ENCODE measurements at regions not wholly inside any gene's neighbourhood (a gene's known extent, or its start where the extent isn't known, plus 50 kb on each side); places are given as distances from the start of the nearest gene placed in this dataset.
"Not testable (repeated sequence)": the region's sequence is repeated elsewhere in the genome, so short reads cannot be mapped to it uniquely, and the experiment has no call there.

DNA sequence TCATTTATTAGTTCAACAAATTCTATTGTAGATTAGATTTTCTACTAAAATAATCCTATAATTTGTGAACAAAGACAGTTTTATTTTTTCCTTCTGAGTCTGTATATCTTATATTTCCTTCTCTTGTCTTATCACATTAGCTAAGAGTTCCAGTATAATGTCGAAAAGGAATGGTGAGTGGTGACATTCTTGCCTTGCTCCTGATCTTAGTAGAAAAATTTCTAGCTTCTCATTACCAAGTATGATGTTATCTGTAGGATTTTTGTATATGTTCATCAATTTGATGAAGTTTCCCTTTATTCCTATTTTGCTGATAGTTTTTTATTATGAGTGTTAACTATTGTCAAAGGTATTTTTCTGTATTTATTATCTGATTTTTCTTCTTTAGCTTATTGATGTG lies 756.6 kb upstream of the BCHE start:
- Histone ChIP-seq H4K20me1 (ENCODE audit: control insufficient read depth, insufficient read depth, low read depth, low read length) (no peaks in the 10 kb centered on the region), H3F3A (ENCODE audit: control insufficient read depth, insufficient read depth) (no peaks in the 10 kb centered on the region), H3K9me3 (ENCODE audit: control insufficient read depth, insufficient read depth, low read length) (no peaks in the 10 kb centered on the region), H3K4me3 (ENCODE audit: low read length) (no peak overlapping the region), H3K36me3 (ENCODE audit: control insufficient read depth, low read length) (no peaks in the 10 kb centered on the region), H3K4me1 (ENCODE audit: control insufficient read depth, low read length) (no peaks in the 10 kb centered on the region), H3K4me2 (ENCODE audit: low read length) (no peak overlapping the region), H3K79me2 (ENCODE audit: control insufficient read depth, low read length) (no peaks in the 10 kb centered on the region), H3K9me2 (replicated peaks; ENCODE audit: control insufficient read depth, low read length) (no peaks in the 10 kb centered on the region), H3K27me3 (ENCODE audit: control insufficient read depth, low read length) (no peaks in the 10 kb centered on the region), H3K27ac (ENCODE audit: low read depth, low read length) (no peak overlapping the region)
- TF ChIP-seq CTCF (IDR thresholded peaks at IDR 0.05; ENCODE audit: low read depth, low read length, poor library complexity, severe bottlenecking) (no peak), EZH2phosphoT487 (IDR thresholded peaks at IDR 0.05; ENCODE audit: borderline replicate concordance, low read length) (no peak)

- Histone ChIP-seq H3K4me1 (ENCODE audit: control insufficient read depth, low read length) (no peaks in the 10 kb centered on the region), H3K79me2 (ENCODE audit: control insufficient read depth, low read length) (no peaks in the 10 kb centered on the region), H3K4me3 (ENCODE audit: low read length) (no peak overlapping the region), H3K36me3 (ENCODE audit: control insufficient read depth, low read length) (no peaks in the 10 kb centered on the region), H3K4me2 (ENCODE audit: low read length) (no peak overlapping the region), H3K27me3 (ENCODE audit: control insufficient read depth, low read length) (no peaks in the 10 kb centered on the region), H3K9me2 (replicated peaks; ENCODE audit: control insufficient read depth, low read length) (no peaks in the 10 kb centered on the region), H3K27ac (ENCODE audit: low read depth, low read length) (no peak overlapping the region), H3F3A (ENCODE audit: control insufficient read depth, insufficient read depth) (no peaks in the 10 kb centered on the region), H4K20me1 (ENCODE audit: control insufficient read depth, insufficient read depth, low read depth, low read length) (no peaks in the 10 kb centered on the region), H3K9me3 (ENCODE audit: control insufficient read depth, insufficient read depth, low read length) (no peaks in the 10 kb centered on the region)
- TF ChIP-seq CTCF (IDR thresholded peaks at IDR 0.05; ENCODE audit: low read depth, low read length, poor library complexity, severe bottlenecking) (no peak), EZH2phosphoT487 (IDR thresholded peaks at IDR 0.05; ENCODE audit: borderline replicate concordance, low read length) (no peak)
Measured at GRCh38 chr3:166582236-166582635, 745.0 kb upstream of the BCHE start.

DNA sequence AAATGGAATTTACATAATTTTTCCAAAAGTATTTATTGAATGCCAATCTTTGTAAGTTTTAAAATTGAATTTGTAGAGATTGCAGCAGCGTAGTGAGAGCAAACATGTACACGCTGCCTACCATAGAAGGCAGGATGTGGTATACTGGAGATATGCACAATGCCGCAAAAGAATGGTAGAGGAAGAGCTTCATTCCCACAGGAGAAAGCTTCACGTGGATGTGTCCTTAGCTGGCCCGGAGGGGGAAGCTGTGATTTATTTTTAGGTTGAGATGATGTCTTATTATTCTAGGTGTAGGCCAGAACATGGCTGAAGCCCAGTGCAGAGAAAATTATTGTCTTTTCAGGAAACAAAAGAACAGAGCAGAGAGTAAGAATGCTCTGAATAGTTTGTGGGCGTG lies 743.3 kb upstream of the BCHE start:
- Histone ChIP-seq H3K36me3 (ENCODE audit: control insufficient read depth, low read length) (no peaks in the 10 kb centered on the region), H3K4me3 (ENCODE audit: low read length) (no peak overlapping the region), H3K4me1 (ENCODE audit: control insufficient read depth, low read length) (no peaks in the 10 kb centered on the region), H3K79me2 (ENCODE audit: control insufficient read depth, low read length) (no peaks in the 10 kb centered on the region), H4K20me1 (ENCODE audit: control insufficient read depth, insufficient read depth, low read depth, low read length) (no peaks in the 10 kb centered on the region), H3F3A (ENCODE audit: control insufficient read depth, insufficient read depth) (no peaks in the 10 kb centered on the region), H3K9me3 (ENCODE audit: control insufficient read depth, insufficient read depth, low read length) (no peaks in the 10 kb centered on the region), H3K27me3 (ENCODE audit: control insufficient read depth, low read length) (no peaks in the 10 kb centered on the region), H3K9me2 (replicated peaks; ENCODE audit: control insufficient read depth, low read length) (no peaks in the 10 kb centered on the region), H3K4me2 (ENCODE audit: low read length) (no peak overlapping the region), H3K27ac (ENCODE audit: low read depth, low read length) (no peak overlapping the region)
- TF ChIP-seq CTCF (IDR thresholded peaks at IDR 0.05; ENCODE audit: low read depth, low read length, poor library complexity, severe bottlenecking) = no peak
- TF ChIP-seq EZH2phosphoT487 (IDR thresholded peaks at IDR 0.05; ENCODE audit: borderline replicate concordance, low read length) = no peak

DNA sequence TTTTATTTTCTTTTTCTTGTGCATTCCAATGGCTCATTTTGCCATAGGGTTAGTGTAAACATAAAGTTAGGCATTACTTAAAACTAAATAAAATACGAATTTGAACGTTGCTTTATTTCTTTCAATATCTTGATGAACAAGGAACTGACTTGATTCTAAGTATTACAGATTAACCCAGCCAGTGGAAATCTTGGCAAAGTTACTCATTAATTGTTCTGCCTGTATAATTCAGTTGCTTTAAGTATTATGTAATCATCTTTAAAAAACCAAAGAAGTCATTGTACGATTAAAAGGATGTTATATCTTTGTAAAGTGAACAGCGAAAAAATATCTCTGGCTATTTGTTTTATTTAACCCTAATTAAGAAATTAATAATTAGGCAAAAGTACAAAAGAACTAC lies 737.9 kb upstream of the BCHE start:
- Histone ChIP-seq H3F3A (ENCODE audit: control insufficient read depth, insufficient read depth) (no peaks in the 10 kb centered on the region), H3K27me3 (ENCODE audit: control insufficient read depth, low read length) (no peaks in the 10 kb centered on the region), H3K27ac (ENCODE audit: low read depth, low read length) (no peak overlapping the region), H3K36me3 (ENCODE audit: control insufficient read depth, low read length) (no peaks in the 10 kb centered on the region), H3K4me1 (ENCODE audit: control insufficient read depth, low read length) (no peaks in the 10 kb centered on the region), H3K4me3 (ENCODE audit: low read length) (no peak overlapping the region), H3K79me2 (ENCODE audit: control insufficient read depth, low read length) (no peaks in the 10 kb centered on the region), H3K4me2 (ENCODE audit: low read length) (no peak overlapping the region), H3K9me3 (ENCODE audit: control insufficient read depth, insufficient read depth, low read length) (peaks cover 4% of the 10 kb centered on the region; the same call in 1 of the 2 replicates), H3K9me2 (replicated peaks; ENCODE audit: control insufficient read depth, low read length) (no peaks in the 10 kb centered on the region), H4K20me1 (ENCODE audit: control insufficient read depth, insufficient read depth, low read depth, low read length) (no peaks in the 10 kb centered on the region)
- TF ChIP-seq CTCF (IDR thresholded peaks at IDR 0.05; ENCODE audit: low read depth, low read length, poor library complexity, severe bottlenecking) (no peak), EZH2phosphoT487 (IDR thresholded peaks at IDR 0.05; ENCODE audit: borderline replicate concordance, low read length) (no peak)

DNA sequence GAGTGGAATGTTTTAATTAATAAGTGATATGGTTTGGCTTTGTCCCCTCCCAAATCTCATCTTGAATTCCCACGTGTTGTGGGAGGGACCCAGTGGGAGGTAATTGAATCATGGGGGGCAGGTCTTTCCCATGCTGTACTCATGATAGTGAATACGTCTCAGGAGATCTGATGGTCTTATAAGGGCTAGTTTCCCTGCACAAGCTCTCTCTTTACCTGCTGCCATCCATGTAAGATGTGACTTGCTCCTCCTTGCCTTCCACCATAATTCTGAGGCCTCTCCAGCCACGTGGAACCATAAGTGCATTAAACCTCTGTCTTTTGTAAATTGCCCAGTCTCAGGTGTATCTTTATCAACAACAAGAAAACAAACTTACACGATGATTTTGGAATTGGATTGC lies 734.5 kb upstream of the BCHE start:
- H3K9me3 ChIP-seq (ENCODE audit: control insufficient read depth, insufficient read depth, low read length); H4K20me1 ChIP-seq (ENCODE audit: control insufficient read depth, insufficient read depth, low read depth, low read length); H3F3A ChIP-seq (ENCODE audit: control insufficient read depth, insufficient read depth); H3K4me3 ChIP-seq (ENCODE audit: low read length); H3K9me2 ChIP-seq (replicated peaks; ENCODE audit: control insufficient read depth, low read length); H3K4me1 ChIP-seq (ENCODE audit: control insufficient read depth, low read length); H3K36me3 ChIP-seq (ENCODE audit: control insufficient read depth, low read length); H3K27ac ChIP-seq (ENCODE audit: low read depth, low read length); H3K79me2 ChIP-seq (ENCODE audit: control insufficient read depth, low read length); H3K4me2 ChIP-seq (ENCODE audit: low read length); H3K27me3 ChIP-seq (ENCODE audit: control insufficient read depth, low read length): not testable (repeated sequence)
